ENCODE measurements at regions not wholly inside any gene's neighbourhood (a gene's known extent, or its start where the extent isn't known, plus 50 kb on each side); places are given as distances from the start of the nearest gene placed in this dataset.

DNA sequence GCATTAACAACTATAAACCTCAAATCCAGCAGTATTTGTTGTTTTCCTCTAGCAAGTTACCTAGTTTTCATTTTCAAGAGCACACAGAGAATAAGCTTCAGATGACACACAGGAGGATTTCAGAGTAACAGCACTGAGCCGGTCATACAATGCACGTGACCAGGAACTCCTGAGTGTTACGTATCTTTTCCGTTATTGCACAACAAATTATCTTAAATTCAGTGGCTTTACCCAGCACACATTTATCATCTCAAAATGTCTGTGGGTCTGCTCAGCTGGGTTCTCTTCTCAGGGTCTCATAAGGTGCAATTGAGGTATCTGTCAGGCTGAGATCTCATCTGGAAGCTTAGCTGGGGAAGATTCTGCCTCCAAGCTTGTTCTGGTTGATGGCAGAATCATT lies 379.5 kb upstream of the KLHL29 start:
- no peak for DNase-seq

- no peak for DNase-seq
Observed at GRCh38 chr2:23007631-23008235, 377.2 kb upstream of the KLHL29 start.

- no peak for DNase-seq
Observed at GRCh38 chr2:23008440-23008839, 376.5 kb upstream of the KLHL29 start.

GRCh38 chr2:23008951-23009350 lies 376.0 kb upstream of the KLHL29 start:
- DNase-seq = no peak

DNA sequence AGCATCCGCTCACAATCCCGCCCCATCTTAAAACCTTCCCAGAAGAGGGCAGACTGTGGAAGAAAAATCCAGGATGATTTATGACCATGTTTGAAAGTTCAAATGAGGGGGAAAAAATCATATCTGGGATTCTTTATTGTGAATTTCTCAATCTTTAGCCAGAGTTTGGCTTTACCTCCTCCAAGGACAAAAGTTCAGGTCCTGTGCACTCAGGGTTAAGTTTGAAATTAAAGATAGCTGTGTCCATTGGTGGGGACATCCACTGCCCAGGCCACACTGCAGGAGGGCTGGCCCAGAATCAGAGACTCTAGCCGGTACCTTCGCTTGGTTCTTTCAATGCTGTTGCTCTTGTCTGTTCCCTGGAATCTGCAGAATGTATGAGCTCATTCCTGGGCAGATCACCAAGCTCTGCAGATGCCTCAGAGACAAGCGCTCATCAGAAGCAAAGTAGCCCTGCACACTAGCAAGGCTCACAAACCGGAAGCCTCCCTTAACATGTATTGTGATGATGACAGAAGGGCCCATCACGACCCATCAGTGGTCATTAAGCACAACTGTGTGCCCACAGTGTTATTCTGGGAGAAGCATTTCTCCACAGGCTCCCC lies 375.3 kb upstream of the KLHL29 start:
- peak in 17 of 56 donors; percentile 1 to 30 (median 9) for DNase-seq

GRCh38 chr2:23012499-23012898 lies 372.5 kb upstream of the KLHL29 start:
- DNase-seq = peak in 3 of 56 donors; percentile 4 to 7 (median 5)

GRCh38 chr2:23015651-23016200 lies 369.3 kb upstream of the KLHL29 start:
- no peak for DNase-seq

DNA sequence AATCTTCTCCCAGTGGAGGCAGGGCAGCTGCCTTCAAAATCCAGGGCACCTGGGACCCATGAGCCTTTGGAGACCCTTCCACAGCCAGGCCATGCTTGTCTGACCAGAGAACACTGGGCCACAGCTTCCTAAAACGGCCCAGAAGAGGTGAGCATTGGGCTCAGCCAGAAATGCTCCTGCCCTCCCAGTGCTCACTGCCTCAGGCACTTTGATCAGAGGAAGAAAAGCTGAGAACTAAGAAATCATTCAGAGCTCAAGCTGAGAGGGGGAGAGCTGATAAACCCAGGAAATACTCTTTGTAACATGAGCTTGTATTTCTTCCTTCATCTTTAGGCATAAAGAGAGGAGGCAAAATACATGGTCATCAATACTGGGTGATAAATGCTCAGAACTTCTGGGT lies 365.5 kb upstream of the KLHL29 start:
- DNase-seq = no peak

DNA sequence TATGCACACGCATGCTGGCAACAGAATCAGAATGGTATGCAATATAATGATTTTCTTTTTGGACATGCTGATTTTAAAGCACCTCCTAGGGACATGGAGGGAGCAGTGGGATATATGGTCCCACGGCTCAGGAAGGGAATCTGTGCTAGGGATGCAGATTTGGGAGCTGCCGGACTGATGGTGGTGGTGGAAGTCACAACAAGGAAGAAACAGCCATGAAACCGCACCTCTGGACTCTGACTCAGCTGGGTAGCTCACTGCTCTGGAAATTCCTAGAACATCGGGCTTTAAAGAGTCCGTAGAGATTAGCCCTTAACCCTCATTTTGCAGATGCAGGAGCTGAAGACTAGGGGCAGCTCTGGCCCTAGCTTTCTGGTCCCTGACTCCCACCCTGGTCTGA lies 364.3 kb upstream of the KLHL29 start:
- no peak for DNase-seq

GRCh38 chr2:23021311-23022120 lies 363.5 kb upstream of the KLHL29 start:
- peak in 19 of 56 donors; percentile 9 to 74 (median 31) for DNase-seq

- no peak for DNase-seq
Observed at GRCh38 chr2:23023722-23024121, 361.3 kb upstream of the KLHL29 start.

DNA sequence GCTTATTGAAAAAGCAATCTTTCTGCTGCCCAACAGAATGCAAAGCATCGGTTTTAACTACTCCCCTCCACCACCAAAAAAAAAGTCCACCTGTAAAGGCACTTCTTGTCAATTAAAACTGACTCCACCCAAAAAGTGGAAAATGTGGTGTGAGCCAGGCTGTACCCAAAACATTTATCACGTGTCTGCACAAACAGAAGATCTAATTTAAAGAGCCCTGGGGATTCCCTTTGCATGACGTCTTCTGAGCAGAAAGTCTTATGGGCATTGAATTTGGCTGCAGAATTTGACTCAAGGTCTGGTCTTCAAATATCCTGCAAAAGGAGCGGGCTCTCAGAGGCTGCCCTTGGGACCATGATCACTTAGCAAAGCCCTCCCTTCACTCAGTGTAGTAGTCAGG lies 358.3 kb upstream of the KLHL29 start:
- no peak for DNase-seq

DNA sequence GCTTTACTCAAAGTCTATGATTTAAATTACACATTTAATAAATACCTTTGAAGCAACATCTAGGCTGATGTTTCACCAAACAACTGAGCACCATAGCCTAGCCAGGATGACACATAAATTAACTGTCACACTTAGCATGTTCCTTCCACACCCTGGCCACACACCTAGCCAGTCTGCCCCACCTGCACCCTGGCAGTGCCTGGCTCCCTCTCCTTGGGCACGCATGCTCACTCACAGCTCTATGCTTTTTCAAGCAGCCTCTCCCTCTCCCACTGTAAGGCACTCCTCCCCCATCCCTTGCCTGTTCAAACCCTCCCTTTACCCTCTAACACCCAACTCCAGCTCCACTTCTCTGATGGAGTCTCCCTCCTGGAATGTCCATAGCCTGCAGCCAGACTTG lies 357.6 kb upstream of the KLHL29 start:
- no peak for DNase-seq

DNA sequence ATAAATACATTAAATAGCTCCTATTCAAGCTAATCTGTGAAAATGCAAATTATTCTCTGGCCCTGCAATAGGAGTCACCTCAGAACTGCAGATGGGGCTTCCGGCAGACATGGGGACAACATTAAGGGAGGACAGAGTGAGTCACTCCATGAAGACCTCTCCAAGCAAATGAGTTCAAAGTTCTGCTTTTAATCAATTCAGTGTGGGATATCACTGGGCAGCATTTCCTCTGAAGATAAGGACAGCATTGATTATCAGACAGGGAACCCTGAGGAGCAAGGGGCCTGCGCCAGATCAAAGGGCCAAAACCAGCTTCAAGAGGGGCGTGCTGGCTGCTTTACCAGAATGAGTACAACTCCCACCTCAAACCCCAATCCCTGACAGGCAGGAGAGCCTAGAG lies 356.9 kb upstream of the KLHL29 start:
- DNase-seq = no peak

- DNase-seq = no peak
Observed at GRCh38 chr2:23029111-23029510, 355.9 kb upstream of the KLHL29 start.

DNA sequence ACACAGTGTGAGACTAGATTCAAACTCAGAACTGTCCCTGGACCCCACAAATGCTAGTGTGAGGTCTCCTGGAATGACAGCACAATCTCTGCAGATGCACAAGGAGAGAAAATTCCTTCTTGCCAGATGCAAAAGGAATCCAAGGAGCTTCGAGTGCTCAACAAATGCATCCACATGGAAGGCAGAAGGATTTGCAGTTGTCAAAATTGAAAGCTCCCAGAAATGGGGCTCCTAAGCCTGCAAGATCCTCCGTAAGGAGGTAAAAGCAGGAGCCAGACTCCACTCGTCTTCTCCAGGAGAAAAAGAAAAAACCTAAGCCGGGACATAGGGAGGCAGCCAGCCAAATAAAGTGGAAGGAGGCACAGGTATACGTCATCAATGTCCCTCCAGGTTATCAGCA lies 355.0 kb upstream of the KLHL29 start:
- no peak for DNase-seq

DNA sequence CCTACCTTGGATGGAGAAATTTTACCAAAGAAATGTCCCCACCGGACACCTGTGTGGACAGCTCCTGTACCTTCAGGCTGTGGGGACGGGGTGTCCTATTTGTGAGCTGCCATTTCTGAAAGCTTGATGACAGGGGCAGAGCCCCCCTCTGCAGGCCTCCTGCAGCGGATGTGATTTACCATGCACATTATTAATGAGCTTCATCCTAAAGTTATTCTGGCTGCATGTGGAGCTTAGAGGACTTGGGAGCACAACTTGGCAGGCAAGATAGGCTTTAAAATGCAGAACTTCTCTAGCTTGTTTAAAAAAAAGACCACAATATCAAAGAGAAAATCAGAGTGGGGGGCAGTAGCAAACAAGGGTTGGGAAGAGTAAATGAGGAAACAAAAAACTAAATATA lies 350.0 kb upstream of the KLHL29 start:
- DNase-seq = no peak

DNA sequence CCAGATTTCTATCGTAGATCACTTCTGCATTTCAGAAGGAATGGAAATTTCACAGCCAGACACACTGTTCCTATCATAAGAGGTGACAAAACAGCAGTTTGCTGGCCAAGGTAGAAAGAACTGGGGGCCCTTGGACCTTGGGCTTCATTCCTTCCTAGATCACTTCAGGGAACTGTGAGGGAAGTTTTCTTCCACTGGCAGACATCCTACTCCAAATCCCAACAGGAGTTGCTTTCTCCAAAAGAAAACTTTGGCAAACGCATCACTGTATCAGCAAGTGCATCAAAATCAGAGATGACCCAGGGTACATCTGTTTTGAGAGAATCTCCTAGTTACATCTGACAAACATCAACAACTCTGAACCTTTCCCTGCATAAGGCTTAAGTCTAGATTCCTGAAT lies 348.4 kb upstream of the KLHL29 start:
- DNase-seq = no peak

GRCh38 chr2:23037596-23037995 lies 347.4 kb upstream of the KLHL29 start:
- peak in 40 of 56 donors; percentile 5 to 74 (median 41) for DNase-seq

DNA sequence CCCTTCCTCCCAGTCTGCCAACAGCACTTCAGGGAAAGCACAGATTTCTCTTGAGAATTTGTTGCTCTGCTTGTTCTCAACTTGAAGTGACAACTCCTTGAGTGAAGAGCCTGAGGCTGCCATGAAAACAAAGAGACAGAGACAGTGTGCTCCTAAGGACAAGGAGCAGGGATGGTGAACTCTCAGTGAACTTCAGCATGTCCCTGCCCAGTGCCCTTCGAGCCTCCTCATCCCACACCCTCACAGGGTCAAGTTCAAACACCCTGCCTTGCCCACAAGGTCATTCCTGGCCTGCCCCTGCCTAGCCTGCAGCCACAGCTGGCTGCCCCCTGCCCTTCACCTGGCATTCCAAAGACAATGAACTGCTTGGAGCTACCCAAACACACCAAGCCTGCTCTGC lies 343.5 kb upstream of the KLHL29 start:
- no peak for DNase-seq

DNA sequence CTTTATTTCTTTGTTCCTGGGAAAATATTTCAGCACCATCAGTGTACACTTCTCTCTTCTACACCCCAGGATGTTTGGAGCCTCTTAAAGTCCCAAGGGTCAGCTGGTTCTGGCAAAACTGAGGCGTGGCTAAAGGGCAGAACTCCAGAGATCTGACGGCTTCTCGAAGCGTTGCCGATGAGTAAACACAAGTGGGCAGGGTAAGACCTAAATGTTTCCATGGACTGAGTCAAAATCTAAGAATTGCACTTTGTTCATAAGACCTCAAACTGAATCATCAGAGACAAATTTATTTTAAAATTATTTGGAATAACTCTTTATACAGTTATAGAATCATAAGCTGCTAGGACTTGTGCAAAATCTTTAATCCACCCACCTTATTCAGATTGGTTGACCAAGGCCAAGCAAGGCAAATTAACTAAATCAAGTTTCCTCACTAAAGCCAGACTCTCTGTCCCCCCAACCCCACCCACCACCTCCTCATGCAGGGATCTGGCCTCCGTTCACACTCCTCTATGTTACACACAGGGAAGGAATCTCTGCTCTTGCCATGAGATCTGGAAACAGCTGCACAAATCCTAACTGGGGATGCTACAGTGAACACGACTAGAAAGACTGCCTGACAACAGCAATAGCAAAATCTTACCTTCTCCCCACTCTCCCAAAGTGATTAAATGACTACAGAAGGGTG lies 342.6 kb upstream of the KLHL29 start:
- DNase-seq = no peak

- DNase-seq = no peak
Observed at GRCh38 chr2:23050388-23050787, 334.6 kb upstream of the KLHL29 start.

All from nucleus accumbens (tissue), 56 donors.